HG03280 (cell line): ENCODE measurements at regions not wholly inside any gene's neighbourhood (a gene's known extent, or its start where the extent isn't known, plus 50 kb on each side); places are given as distances from the start of the nearest gene placed in this dataset.

Source experiments
- ATAC-seq: cut with Tn5 transposase; IDR thresholded peaks from one replicate; pipeline ENCODE4 v1.9.1; 2021; ENCODE audit warnings: mild to moderate bottlenecking, moderate library complexity; ENCODE audit not compliant: unreplicated experiment

GRCh38 chr22:48665311-48665995, 1162.2 kb downstream of the BRD1 start:
- no peak for ATAC-seq

- no peak for ATAC-seq
Observed at GRCh38 chr22:48664586-48664985, 1163.1 kb downstream of the BRD1 start.

GRCh38 chr22:48663297-48663696, 1164.4 kb downstream of the BRD1 start:
- ATAC-seq, result no peak

GRCh38 chr22:48662476-48663135, 1165.1 kb downstream of the BRD1 start:
- no peak for ATAC-seq

GRCh38 chr22:48661984-48662383, 1165.7 kb downstream of the BRD1 start:
- ATAC-seq, result no peak

GRCh38 chr22:48660790-48661740, 1166.6 kb downstream of the BRD1 start:
- ATAC-seq, result no peak

- no peak for ATAC-seq
Observed at GRCh38 chr22:48660104-48660789, 1167.4 kb downstream of the BRD1 start.

DNA sequence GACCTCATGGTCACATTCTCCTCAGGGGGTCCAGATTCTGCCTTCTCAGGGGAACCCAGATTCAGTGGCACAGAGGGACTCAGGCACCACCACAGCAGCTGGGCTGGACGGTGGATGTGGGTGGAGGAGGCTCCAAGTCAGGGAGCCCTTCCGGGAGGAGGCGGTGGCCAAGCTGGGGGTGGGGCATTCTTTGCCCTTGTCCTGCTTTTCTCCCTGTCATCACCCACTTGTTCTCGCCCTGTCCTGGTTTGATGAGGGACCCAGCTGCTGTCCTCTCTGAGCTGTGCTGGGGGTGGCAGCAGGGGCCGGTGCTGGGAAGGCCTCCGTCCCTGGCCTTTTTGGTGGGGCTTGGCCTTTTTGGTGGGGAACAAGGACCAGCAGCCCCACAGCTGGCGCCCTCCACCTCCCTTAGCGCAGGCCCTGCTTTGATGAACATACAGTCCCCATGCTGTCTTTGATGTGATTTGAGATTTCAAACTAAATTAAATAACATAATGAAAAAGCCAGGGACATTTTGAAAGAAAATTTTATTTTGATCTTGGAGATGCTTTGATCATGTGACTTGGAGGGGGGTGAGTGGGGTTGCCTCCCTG, 1168.2 kb downstream of the BRD1 start:
- ATAC-seq, result no peak

DNA sequence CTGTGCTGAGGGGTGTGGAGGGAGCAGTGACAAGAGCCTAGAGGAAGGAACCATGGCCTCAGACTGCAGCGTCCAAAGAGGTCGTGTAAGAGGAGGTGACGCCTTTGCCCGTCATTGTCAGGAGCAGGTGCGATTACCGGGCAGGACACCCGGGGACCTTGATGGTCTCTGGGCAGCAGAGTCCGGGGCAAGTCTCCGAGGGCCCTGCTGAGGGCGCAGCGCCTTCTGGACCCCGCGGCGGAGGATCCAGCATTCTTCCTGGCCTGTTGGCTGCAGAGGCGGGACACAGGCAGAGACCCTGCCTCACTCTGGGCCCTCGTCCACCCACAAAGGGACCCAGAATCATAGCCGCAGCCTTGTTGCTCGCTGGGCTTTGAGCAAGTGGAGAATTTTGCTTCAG, 1168.8 kb downstream of the BRD1 start:
- ATAC-seq, result no peak

GRCh38 chr22:48658246-48658645, 1169.4 kb downstream of the BRD1 start:
- no peak for ATAC-seq

DNA sequence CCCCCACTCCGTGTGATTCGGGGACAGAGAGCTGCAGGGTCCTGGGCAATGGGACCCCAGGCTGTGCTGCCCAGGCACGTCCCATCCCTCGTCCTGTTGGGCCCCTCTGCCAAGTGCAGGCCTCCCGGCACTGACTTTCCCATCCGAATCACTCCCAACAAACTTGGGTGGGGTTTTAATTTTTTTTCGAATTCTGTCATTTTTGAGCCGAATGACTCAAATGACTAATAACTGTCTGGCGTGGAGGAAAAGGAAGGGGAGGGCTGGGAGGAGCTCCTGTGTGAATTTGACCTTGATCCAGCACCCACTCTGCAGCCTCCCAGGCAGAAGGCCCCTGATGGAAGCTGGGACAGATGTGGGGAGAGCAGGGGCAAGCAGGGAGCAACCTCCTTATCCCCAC, 1173.2 kb downstream of the BRD1 start:
- ATAC-seq, result no peak

GRCh38 chr22:48653929-48654328, 1173.7 kb downstream of the BRD1 start:
- no peak for ATAC-seq

GRCh38 chr22:48653306-48653705, 1174.4 kb downstream of the BRD1 start:
- ATAC-seq, result no peak

- no peak for ATAC-seq
Observed at GRCh38 chr22:48652796-48653195, 1174.9 kb downstream of the BRD1 start.

DNA sequence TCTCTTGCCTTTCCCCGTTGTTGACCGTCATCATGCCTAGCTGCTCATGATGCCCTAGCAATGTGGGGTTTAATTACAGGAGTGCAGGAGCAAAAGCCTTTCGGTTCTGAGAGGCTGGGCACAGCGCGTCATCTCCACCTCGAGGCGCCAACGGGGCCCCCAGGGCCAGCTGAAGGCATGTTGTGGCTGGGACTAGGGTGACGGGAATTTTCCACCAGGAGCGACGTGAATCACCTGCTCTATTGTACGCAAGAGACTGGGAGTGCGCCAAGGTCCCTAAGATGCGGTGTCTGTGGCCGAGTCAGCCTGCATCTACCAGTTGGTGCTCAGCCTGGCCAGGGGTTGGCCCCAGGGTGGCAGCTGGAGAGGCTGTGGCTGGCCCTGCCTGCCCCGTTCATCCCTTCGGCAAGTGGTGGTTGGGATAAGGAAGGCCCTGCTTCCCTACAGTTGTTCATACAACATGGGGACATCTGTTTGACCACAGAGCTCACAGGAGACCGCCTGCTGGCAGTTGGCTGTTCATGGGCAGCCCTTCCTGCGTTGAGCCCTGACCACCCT, 1175.6 kb downstream of the BRD1 start:
- no peak for ATAC-seq

GRCh38 chr22:48651036-48651890, 1176.4 kb downstream of the BRD1 start:
- ATAC-seq, result no peak

GRCh38 chr22:48650323-48651035, 1177.2 kb downstream of the BRD1 start:
- ATAC-seq, result no peak

- no peak for ATAC-seq
Observed at GRCh38 chr22:48649466-48649865, 1178.2 kb downstream of the BRD1 start.

DNA sequence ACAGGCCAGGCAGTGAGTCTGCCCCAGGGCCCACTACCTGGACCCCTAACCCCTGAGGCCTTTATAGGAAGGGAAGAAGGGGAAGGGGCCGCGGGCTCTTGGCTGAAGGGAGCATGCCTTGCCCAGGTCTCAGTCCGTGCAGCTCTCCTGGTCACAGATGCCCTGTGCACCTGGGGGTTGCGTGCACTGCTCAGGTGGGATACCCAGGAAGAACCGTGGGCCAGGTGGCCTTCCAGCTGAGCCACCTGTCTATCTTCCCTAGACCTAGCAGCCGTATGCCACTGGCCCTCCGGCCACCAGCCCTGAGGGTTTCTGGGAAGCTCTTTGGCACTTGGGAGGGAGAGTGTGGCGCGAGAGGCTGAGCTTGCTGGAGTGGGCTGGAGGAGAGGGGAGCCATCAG, 1178.6 kb downstream of the BRD1 start:
- no peak for ATAC-seq
